ENCODE measurements at regions not wholly inside any gene's neighbourhood (a gene's known extent, or its start where the extent isn't known, plus 50 kb on each side); places are given as distances from the start of the nearest gene placed in this dataset.

DNA sequence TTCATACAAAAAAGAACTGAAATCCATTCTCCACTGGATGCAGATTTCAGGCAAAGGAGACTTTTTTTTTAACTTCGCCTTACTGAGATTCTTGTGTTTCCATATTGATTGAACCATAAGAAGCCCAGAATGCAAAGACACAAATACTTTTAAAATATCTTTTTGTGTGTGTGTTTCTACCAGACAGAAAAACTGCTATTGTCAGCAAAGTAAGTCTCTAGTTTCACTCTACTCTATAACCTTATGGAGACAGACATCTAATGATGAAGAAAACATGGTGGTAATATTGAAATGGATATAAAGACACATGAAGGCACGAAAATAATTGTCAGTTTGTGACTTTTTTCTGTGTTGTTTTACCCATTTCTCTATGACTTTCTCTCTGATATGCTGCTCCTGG is 260.3 kb upstream of the RORB start:
- no peak overlapping the region for H3K4me3 ChIP-seq
- TF ChIP-seq, protein P1, sequence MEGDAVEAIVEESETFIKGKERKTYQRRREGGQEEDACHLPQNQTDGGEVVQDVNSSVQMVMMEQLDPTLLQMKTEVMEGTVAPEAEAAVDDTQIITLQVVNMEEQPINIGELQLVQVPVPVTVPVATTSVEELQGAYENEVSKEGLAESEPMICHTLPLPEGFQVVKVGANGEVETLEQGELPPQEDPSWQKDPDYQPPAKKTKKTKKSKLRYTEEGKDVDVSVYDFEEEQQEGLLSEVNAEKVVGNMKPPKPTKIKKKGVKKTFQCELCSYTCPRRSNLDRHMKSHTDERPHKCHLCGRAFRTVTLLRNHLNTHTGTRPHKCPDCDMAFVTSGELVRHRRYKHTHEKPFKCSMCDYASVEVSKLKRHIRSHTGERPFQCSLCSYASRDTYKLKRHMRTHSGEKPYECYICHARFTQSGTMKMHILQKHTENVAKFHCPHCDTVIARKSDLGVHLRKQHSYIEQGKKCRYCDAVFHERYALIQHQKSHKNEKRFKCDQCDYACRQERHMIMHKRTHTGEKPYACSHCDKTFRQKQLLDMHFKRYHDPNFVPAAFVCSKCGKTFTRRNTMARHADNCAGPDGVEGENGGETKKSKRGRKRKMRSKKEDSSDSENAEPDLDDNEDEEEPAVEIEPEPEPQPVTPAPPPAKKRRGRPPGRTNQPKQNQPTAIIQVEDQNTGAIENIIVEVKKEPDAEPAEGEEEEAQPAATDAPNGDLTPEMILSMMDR (IDR thresholded peaks at IDR 0.05 in 4 of 5, conservative IDR thresholded peaks at IDR 0.05 in 1 of 5): no peak
- no peak for TF ChIP-seq POLR2A (IDR thresholded peaks at IDR 0.05)
- H3K36me3 ChIP-seq: no peaks in the 10 kb centered on the region
- intact Hi-C loops (cut with DNase I; ENCODE audit: low total_unique reads): no loop called here
- no peaks in the 10 kb centered on the region for H3K9me3 ChIP-seq
- DNase-seq (no peak), ATAC-seq (no peak)
- no peaks in the 10 kb centered on the region for H3K27me3 ChIP-seq
- in situ Hi-C loops (cut with MboI; ENCODE audit: low sequenced_read_pairs in 4 of 4): no loop called here
- no peak overlapping the region for H3K27ac ChIP-seq
- H3K4me1 ChIP-seq: no peaks in the 10 kb centered on the region

DNA sequence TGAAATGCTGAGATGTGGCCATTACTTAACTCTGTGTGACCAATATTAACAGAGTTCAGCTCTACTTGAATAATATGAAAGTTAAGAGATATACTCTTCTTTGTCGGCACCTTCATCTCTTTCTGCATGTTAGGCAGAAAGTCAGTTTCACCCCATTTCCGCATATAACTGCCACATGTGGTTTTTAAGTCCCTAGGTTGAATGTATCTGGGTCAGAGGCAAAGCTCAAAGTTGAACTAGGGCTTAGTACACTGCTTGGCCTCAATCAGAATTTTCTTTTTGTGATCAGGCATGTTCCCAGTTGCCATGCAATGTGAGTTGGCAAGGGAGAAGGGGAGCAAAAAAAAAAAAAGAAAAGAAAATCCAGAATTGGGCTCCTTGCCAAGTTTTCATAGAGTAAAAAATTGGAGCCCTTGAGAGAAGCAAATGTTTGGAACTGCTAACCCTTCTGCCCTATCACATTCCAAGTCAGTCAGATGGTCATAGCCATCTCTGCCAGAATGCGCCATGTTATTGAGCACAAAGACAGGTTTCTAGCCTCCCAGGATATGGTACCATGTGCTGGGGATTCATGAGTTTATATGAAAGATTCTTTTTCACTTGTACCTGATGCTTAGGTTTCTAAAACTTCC is 251.2 kb upstream of the RORB start:
- ATAC-seq (no peak), DNase-seq (no peak)
- Histone ChIP-seq H3K9me3 (peaks cover 0 to 6% (median 0%) of the 10 kb centered on the region in 3 donors), H3K27me3 (no peaks in the 10 kb centered on the region), H3K4me1 (no peaks in the 10 kb centered on the region), H3K4me3 (no peak overlapping the region), H3K36me3 (no peaks in the 10 kb centered on the region), H3K27ac (no peak overlapping the region)
- no peak for TF ChIP-seq POLR2A (IDR thresholded peaks at IDR 0.05)
- TF ChIP-seq, protein P1 (IDR thresholded peaks at IDR 0.05 in 4 of 5, conservative IDR thresholded peaks at IDR 0.05 in 1 of 5): no peak
- intact Hi-C loops (cut with DNase I; ENCODE audit: low total_unique reads): no loop called here
- in situ Hi-C loops (cut with MboI; ENCODE audit: low sequenced_read_pairs in 4 of 4): no loop called here

DNA sequence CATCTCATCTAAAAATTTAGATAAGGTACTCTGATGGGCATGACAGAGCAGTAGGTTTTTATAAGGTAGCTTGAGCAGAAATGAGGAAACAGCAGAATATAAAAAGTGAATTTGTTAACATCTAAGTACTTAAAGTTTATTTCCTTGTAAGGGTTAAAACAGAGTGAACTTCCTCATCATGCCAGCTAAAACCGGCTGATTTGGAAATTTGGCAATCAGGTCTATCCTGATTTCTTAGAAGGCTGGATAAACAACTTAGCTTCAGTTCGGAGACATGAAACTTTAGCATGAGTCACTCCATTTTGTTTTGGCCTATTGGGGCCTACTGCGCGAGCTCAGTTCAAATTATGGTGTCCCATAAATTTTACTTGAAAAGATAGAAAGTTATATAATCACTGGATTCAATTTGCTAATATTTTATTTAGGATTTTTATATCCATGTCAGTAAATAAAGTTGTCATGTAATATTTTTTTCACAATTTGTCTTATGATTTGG is 241.6 kb upstream of the RORB start:
- no peak for DNase-seq
- intact Hi-C loops (cut with DNase I; ENCODE audit: low total_unique reads): no loop called here

DNA sequence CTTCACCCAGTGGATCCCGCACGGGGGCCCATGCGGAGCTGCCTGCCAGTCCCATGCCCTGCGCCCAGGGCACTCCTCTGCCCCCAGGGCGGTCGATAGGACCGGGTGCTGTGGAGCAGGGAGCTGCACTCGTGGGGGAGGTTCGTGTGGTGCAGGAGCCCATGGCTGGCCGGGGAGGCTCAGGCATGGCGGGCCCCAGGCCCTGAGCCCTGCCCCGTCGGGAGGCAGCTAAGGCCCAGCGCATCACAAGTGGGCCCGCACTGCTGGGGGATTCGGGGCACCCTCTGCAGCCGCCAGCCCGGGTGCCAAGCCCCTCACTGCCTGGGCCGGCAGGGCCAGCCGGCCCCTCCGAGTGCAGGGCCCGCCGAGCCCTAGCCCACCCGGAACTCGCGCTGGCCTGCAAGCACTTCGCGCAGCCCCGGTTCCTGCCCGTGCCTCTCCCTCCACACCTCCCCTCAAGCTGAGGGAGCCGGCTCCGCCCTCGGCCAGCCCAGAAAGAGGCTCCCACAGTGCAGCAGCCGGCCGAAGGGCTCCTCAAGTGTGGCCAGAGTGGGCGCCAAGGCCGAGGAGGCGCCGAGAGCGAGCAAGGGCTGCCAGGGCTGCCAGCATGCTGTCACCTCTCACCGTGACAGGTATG is 221.1 kb upstream of the RORB start:
- DNase-seq (no peak), ATAC-seq (no peak)
- H3K4me1 ChIP-seq: no peaks in the 10 kb centered on the region
- no peak for TF ChIP-seq POLR2A (IDR thresholded peaks at IDR 0.05)
- TF ChIP-seq, protein P1 (IDR thresholded peaks at IDR 0.05 in 4 of 5, conservative IDR thresholded peaks at IDR 0.05 in 1 of 5): no peak
- no peaks in the 10 kb centered on the region for H3K9me3 ChIP-seq
- intact Hi-C loops (cut with DNase I; ENCODE audit: low total_unique reads): no loop called here
- H3K36me3 ChIP-seq: no peaks in the 10 kb centered on the region
- in situ Hi-C loops (cut with MboI; ENCODE audit: low sequenced_read_pairs in 4 of 4): no loop called here
- no peak overlapping the region for H3K4me3 ChIP-seq
- H3K27me3 ChIP-seq: no peaks in the 10 kb centered on the region
- no peak overlapping the region for H3K27ac ChIP-seq

More for the DNA sequence above, 241.6 kb upstream of the RORB start:
- in situ Hi-C loops (cut with MboI; ENCODE audit: low sequenced_read_pairs in 4 of 4): no loop called here
- Histone ChIP-seq H3K27ac (no peak overlapping the region), H3K4me3 (no peak overlapping the region), H3K27me3 (no peaks in the 10 kb centered on the region), H3K36me3 (no peaks in the 10 kb centered on the region), H3K4me1 (no peaks in the 10 kb centered on the region), H3K9me3 (no peaks in the 10 kb centered on the region)
- no peak for ATAC-seq
- no peak for TF ChIP-seq POLR2A (IDR thresholded peaks at IDR 0.05)
- TF ChIP-seq, protein P1 (IDR thresholded peaks at IDR 0.05 in 4 of 5, conservative IDR thresholded peaks at IDR 0.05 in 1 of 5): no peak

All from gastrocnemius medialis (tissue), 4 donors.